Fibroblast of villous mesenchyme (primary cell): ENCODE measurements at regions not wholly inside any gene's neighbourhood (a gene's known extent, or its start where the extent isn't known, plus 50 kb on each side); places are given as distances from the start of the nearest gene placed in this dataset.

ENCODE experiments used
- DNase-seq: peaks from one replicate; pipeline ENCODE4 v3.0.0-alpha.2; 2010; ENCODE audit warnings: low read depth
- H3K4me3 ChIP-seq: 2 replicates; pipeline ENCODE4 v1.5.1; 2011; ENCODE audit warnings: low read depth, mild to moderate bottlenecking, low read length
- CTCF ChIP-seq: IDR thresholded peaks from 2 replicates; pipeline ENCODE4 v1.5.1; 2012; ENCODE audit warnings: low read depth, mild to moderate bottlenecking, low read length; ENCODE audit not compliant: insufficient read depth

- DNase-seq = no peak
- no peak for TF ChIP-seq CTCF
- no peak overlapping the region for H3K4me3 ChIP-seq
Measured at GRCh38 chr3:35070088-35070487, 569.2 kb upstream of the ARPP21 start.

DNA sequence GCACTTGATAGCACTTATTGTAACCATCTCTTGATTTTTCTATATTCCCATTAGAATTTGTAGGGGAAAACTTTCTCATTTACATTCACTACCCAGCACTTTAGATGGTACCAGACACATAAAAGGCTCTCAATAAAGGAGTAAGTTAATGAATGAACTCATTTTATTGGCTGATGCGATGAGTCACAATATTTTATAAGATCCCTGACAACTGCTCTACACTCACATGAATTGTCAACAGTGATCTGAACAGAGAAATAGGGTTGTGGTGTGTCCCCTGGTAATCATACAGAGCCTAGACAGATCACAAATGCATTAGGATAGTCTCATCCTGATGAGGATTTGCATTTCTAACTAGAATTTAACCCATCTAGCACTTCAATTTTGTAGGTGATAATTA, 567.6 kb upstream of the ARPP21 start:
- no peak overlapping the region for H3K4me3 ChIP-seq
- DNase-seq = no peak
- TF ChIP-seq CTCF = no peak

- no peak for DNase-seq
- no peak overlapping the region for H3K4me3 ChIP-seq
- no peak for TF ChIP-seq CTCF
Measured at GRCh38 chr3:35078780-35079179, 560.5 kb upstream of the ARPP21 start.

GRCh38 chr3:35079403-35079802, 559.9 kb upstream of the ARPP21 start:
- TF ChIP-seq CTCF = no peak
- no peak overlapping the region for H3K4me3 ChIP-seq
- no peak for DNase-seq

DNA sequence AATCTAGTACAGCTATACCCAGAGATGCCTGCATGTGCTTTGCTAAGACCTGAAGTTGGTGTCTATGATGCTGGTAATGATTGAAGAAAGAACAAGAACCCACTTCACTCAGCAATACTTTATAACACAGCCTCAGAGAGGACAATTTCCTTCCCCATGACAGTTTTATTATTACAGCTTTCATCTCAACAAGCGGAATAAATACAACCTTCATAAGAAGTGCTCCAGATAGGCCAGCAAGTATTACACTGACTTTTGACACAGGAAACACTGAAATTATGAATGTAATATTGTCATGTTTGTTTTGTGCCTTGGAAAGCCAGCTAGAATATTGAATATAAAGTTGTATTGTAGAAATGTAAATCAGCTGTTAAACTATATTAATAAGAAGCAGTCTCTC, 557.4 kb upstream of the ARPP21 start:
- H3K4me3 ChIP-seq = no peak overlapping the region
- no peak for TF ChIP-seq CTCF
- DNase-seq = no peak

GRCh38 chr3:35088943-35089342, 550.4 kb upstream of the ARPP21 start:
- DNase-seq = no peak
- TF ChIP-seq CTCF = no peak
- H3K4me3 ChIP-seq = no peak overlapping the region

GRCh38 chr3:35114686-35115085, 524.6 kb upstream of the ARPP21 start:
- H3K4me3 ChIP-seq = no peak overlapping the region
- DNase-seq = no peak
- TF ChIP-seq CTCF = no peak
